SU-DHL-6 (cell line): ENCODE measurements at regions not wholly inside any gene's neighbourhood (a gene's known extent, or its start where the extent isn't known, plus 50 kb on each side); places are given as distances from the start of the nearest gene placed in this dataset.

Source experiments
- H2AFZ ChIP-seq: fragments of 200-600 bp; sonication (generic); 2 replicates; pipeline ENCODE4 v1.6.1; 2014; ENCODE audit warnings: low read depth, mild to moderate bottlenecking, moderate library complexity, mixed read lengths, antibody characterized with exemption, low read length; ENCODE audit not compliant: severe bottlenecking
- H3F3A ChIP-seq: fragments of 200-600 bp; shearing (Covaris generic); 2 replicates; pipeline ENCODE4 v1.6.0; 2016; ENCODE audit warnings: antibody characterized with exemption, mild to moderate bottlenecking; ENCODE audit not compliant: insufficient read depth
- H3K27ac ChIP-seq: fragments of 200-600 bp; sonication (generic); 2 replicates; pipeline ENCODE4 v1.5.1; 2016; ENCODE audit warnings: low read depth, mild to moderate bottlenecking, low read length, moderate library complexity, mixed read lengths
- H3K27me3 ChIP-seq: fragments of 200-600 bp; sonication (generic), shearing (Covaris generic); 2 replicates; pipeline ENCODE4 v1.6.0; 2014; ENCODE audit warnings: mild to moderate bottlenecking, low read length
- H3K36me3 ChIP-seq: fragments of 200-600 bp; sonication (generic); 2 replicates; pipeline ENCODE4 v1.6.1; 2014; ENCODE audit warnings: mild to moderate bottlenecking, low read length, mixed read lengths
- H3K4me2 ChIP-seq: fragments of 300-600, 200-600 bp; shearing (Covaris generic), sonication (generic); 2 replicates; pipeline ENCODE4 v1.6.0; 2014; ENCODE audit warnings: low read length, low read depth, mild to moderate bottlenecking; ENCODE audit not compliant: poor library complexity, severe bottlenecking
- H3K4me3 ChIP-seq: fragments of 200-600 bp; sonication (generic); 2 replicates; pipeline ENCODE4 v1.5.1; 2014; ENCODE audit warnings: antibody characterized with exemption, low read length, mild to moderate bottlenecking, mixed read lengths; ENCODE audit not compliant: insufficient read depth, poor library complexity, severe bottlenecking
- H3K79me2 ChIP-seq: fragments of 200-600 bp; sonication (generic); 2 replicates; pipeline ENCODE4 v1.6.1; 2014; ENCODE audit warnings: mild to moderate bottlenecking, low read length, moderate library complexity; ENCODE audit not compliant: insufficient read depth
- H3K9ac ChIP-seq: fragments of 200-600 bp; sonication (generic); 2 replicates; pipeline ENCODE4 v1.7.0; 2014; ENCODE audit warnings: mild to moderate bottlenecking, low read length
- H3K9me2 ChIP-seq: fragments of 200-600 bp; sonication (generic); replicated peaks from 2 replicates; pipeline ENCODE4 v1.6.1; 2014; ENCODE audit warnings: low read length; ENCODE audit not compliant: insufficient read depth
- H3K9me3 ChIP-seq: fragments of 200-600 bp; sonication (generic); 2 replicates; pipeline ENCODE4 v1.6.1; 2014; ENCODE audit warnings: low read length, mixed read lengths; ENCODE audit not compliant: insufficient read depth
- H4K20me1 ChIP-seq: fragments of 200-600 bp; sonication (generic); 2 replicates; pipeline ENCODE4 v1.6.1; 2014; ENCODE audit warnings: low read depth, mild to moderate bottlenecking, antibody characterized with exemption, low read length, moderate library complexity, mixed read lengths
- CTCF ChIP-seq: fragments of 200-600 bp; sonication (generic); IDR thresholded peaks from one replicate; pipeline ENCODE4 v1.5.1; 2017; ENCODE audit warnings: antibody characterized with exemption, mild to moderate bottlenecking, low read length, moderate library complexity; ENCODE audit not compliant: insufficient read depth, poor library complexity, severe bottlenecking
- EZH2phosphoT487 ChIP-seq: fragments of 200-600 bp; sonication (generic), shearing (Covaris generic); conservative IDR thresholded peaks from 2 replicates; pipeline ENCODE4 v1.6.1; 2018; ENCODE audit warnings: mild to moderate bottlenecking, antibody characterized with exemption, low read length, moderate library complexity, mixed read lengths

DNA sequence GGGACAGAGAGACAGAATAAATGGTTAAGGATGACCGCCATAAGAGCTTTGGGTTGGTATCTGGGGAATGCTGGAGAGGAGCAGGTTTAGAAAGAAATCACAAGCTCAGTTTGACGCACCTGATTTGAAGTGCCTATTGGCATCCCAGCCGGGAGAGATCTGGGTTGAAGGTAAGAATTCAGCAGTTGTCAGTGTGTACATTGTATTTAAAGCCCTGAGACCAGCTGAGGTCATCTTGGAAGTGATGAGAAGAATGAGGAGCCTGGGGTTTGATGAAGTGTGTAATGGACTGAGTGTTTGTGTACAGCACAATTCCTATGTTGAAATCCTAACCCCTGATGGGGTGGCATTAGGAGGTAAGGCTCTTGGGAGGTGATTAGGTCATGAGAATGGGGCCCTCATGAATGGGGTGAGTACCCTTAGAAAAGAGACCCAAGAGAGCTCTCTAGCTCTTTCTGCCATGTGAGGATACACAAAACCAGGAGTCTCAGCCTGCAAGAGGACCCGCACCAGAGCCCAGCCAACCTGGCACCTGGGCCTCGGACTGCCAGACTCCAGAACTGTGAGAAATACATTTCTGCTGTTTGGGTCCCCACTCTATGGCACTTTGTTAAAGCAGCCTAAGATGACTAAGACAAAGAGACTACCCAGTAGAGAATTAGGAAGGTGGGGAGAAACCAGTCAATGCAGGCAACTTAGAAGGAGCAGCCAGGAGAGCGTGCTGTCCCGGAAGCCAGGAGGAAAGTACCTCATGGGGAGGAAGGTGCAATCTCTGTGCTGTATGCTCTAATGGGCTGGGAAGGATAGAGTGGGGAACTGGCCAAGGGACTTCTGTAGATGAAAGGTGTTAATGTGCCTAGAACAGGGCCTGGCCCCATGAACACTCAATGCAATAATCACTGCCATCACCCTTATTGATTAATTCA lies 133.7 kb upstream of the SLC24A3 start:
- no peaks in the 10 kb centered on the region for H3K9me2 ChIP-seq
- no peaks in the 10 kb centered on the region for H3K79me2 ChIP-seq
- H3K27me3 ChIP-seq: no peaks in the 10 kb centered on the region
- H3K4me3 ChIP-seq: no peak overlapping the region
- no peaks in the 10 kb centered on the region for H4K20me1 ChIP-seq
- H3F3A ChIP-seq: no peaks in the 10 kb centered on the region
- H3K27ac ChIP-seq: no peak overlapping the region
- H3K9ac ChIP-seq: no peak overlapping the region
- H2AFZ ChIP-seq: no peak overlapping the region
- no peaks in the 10 kb centered on the region for H3K36me3 ChIP-seq
- H3K4me2 ChIP-seq: no peak overlapping the region
- TF ChIP-seq EZH2phosphoT487 (no peak), CTCF (no peak)
- H3K9me3 ChIP-seq: no peaks in the 10 kb centered on the region

DNA sequence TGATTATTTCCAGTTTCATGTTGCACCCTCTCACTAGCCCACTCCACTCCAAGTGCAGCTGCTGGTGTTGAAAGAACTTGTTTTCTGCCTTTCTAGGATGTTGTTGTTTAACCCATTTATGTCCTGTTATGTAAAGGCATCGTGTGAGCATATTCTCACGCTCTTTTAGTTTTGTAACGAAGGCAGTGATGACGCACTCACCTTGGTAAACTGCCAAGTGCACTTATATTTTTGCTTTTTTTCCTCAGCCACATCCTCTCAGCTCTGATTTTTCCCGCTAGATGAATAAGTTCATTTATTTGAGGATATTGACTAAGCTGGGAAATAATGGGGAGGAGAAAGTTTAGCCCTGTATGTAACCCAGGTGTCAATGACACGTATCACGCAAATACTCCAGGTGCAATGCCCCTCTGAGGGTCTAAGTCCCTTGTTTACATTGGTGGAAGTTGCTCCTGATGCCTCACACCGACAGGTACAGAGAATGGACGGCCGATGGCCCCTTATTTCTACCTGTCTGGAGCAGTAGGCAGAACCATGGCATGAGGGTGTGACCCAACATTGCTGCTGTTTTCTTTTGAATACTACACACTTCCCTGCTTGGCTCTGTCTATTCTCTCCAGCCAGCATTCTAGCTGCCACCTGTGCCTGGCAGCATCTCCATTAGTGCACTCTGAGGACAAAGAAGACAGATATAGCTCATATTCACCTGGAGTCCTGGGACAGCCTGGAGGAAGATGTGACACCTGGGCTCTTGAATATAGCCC lies 132.7 kb upstream of the SLC24A3 start:
- no peaks in the 10 kb centered on the region for H3K9me2 ChIP-seq
- no peaks in the 10 kb centered on the region for H3K27me3 ChIP-seq
- no peak overlapping the region for H3K9ac ChIP-seq
- H3K27ac ChIP-seq: no peak overlapping the region
- H2AFZ ChIP-seq: no peak overlapping the region
- TF ChIP-seq EZH2phosphoT487 (no peak), CTCF (no peak)
- H3K4me2 ChIP-seq: no peak overlapping the region
- no peaks in the 10 kb centered on the region for H4K20me1 ChIP-seq
- H3K36me3 ChIP-seq: no peaks in the 10 kb centered on the region
- H3K79me2 ChIP-seq: no peaks in the 10 kb centered on the region
- no peak overlapping the region for H3K4me3 ChIP-seq
- no peaks in the 10 kb centered on the region for H3K9me3 ChIP-seq
- no peaks in the 10 kb centered on the region for H3F3A ChIP-seq

DNA sequence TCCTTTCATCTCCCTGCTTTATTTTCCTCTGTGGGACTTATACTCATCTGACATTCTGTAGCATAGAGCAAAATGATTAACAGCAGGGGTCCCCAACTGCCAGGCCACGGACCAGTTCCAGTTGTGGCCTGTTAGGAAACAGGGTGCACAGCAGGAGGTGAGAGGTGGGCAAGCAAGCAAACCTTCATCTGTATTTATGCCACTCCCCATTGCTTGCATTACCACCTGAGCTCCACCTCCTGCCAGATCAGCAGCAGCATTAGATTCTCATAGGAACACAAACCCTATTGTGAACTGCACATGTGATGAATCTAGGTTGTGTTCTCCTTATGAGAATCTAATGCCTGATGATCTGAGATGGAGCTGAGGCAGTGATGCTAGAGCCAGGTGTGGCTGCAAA lies 130.5 kb upstream of the SLC24A3 start:
- Histone ChIP-seq H3K9me3 (no peaks in the 10 kb centered on the region), H3K79me2 (no peaks in the 10 kb centered on the region), H3K36me3 (no peaks in the 10 kb centered on the region), H3K9me2 (no peaks in the 10 kb centered on the region), H3K4me3 (no peak overlapping the region), H3K9ac (no peak overlapping the region), H3F3A (no peaks in the 10 kb centered on the region), H4K20me1 (no peaks in the 10 kb centered on the region), H3K27me3 (no peaks in the 10 kb centered on the region), H3K4me2 (no peak overlapping the region), H3K27ac (no peak overlapping the region), H2AFZ (no peak overlapping the region)
- TF ChIP-seq EZH2phosphoT487: no peak
- no peak for TF ChIP-seq CTCF
